GM12878 (cell line): ENCODE measurements at regions not wholly inside any gene's neighbourhood (a gene's known extent, or its start where the extent isn't known, plus 50 kb on each side); places are given as distances from the start of the nearest gene placed in this dataset.

Experiments
- ATAC-seq: fragments of 200-7000 bp; cut with Tn5 transposase; 3 replicates; pipeline ENCODE4 v1.9.1; 2020; ENCODE audit warnings: mild to moderate bottlenecking, moderate library complexity
- BruUV-seq: library from RNA; stranded (reverse); fragments of 400-500 nt; replicated peaks from 2 replicates; lab custom pipeline; 2021; lab: Mats Ljungman, UMichigan
- CTCF ChIA-PET: fragments of 300-600 bp; sonication (Branson Sonifier 250); formaldehyde crosslinking; extraction: SDS; loops from one replicate; lab custom pipeline; 2021; ENCODE audit warnings: inconsistent platforms; lab: Yijun Ruan, JAX
- POLR2A ChIA-PET: fragments of 350-600 bp; formaldehyde crosslinking; extraction: SDS; loops from one replicate; lab custom pipeline; 2021; ENCODE audit warnings: inconsistent platforms; lab: Charles Lee
- RAD21 ChIA-PET: fragments of 300-600 bp; sonication (Branson Sonifier 250); formaldehyde crosslinking; loops from one replicate; lab custom pipeline; 2023; ENCODE audit warnings: antibody characterized with exemption; ENCODE audit not compliant: unreplicated experiment; lab: Charles Lee
- SMC1A ChIA-PET: fragments of 300-600 bp; sonication (Branson Sonifier 250); formaldehyde crosslinking; loops from one replicate; lab custom pipeline; 2023; ENCODE audit not compliant: unreplicated experiment, uncharacterized antibody; lab: Charles Lee
- DNase-seq: peaks from one replicate; pipeline ENCODE4 v3.0.0-alpha.2; 2011; ENCODE audit warnings: low read depth, low spot score
- FAIRE-seq: peaks from 3 replicates; lab custom pipeline; 2011; peaks lifted over from hg19 to GRCh38; lab: Jason Lieb, UNC
- H2AFZ ChIP-seq: 2 replicates; pipeline ENCODE4 v1.6.0; 2011; ENCODE audit warnings: low read depth, low read length, control low read depth; ENCODE audit not compliant: control insufficient read depth
- H3K27ac ChIP-seq: 2 replicates; pipeline ENCODE4 v1.5.1; 2011; ENCODE audit warnings: control low read depth; ENCODE audit not compliant: control insufficient read depth, insufficient read depth
- H3K27me3 ChIP-seq, 2 experiments: replicated peaks in 1 of 2; 2 replicates each; pipeline versions ENCODE4 v1.6.0 to v1.6.1; 2011; ENCODE audit warnings: low read length in 1 of 2; ENCODE audit not compliant: control insufficient read depth in 2 of 2, insufficient read depth in 2 of 2
- H3K36me3 ChIP-seq, 2 experiments: 2 replicates each; pipeline ENCODE4 v1.5.1; 2011; ENCODE audit warnings: low read length in 1 of 2; ENCODE audit not compliant: control insufficient read depth in 2 of 2, insufficient read depth in 2 of 2
- H3K4me1 ChIP-seq: 2 replicates; pipeline ENCODE4 v1.6.1; 2011; ENCODE audit warnings: mild to moderate bottlenecking, low read length, moderate library complexity, mixed read lengths; ENCODE audit not compliant: control insufficient read depth, insufficient read depth
- H3K4me2 ChIP-seq: 2 replicates; pipeline ENCODE4 v1.6.0; 2011; ENCODE audit warnings: control low read depth; ENCODE audit not compliant: control insufficient read depth, insufficient read depth
- H3K4me3 ChIP-seq: fragments of 200-600 bp; sonication (generic); 2 replicates; pipeline ENCODE4 v1.5.1; 2016
- H3K79me2 ChIP-seq: 2 replicates; pipeline ENCODE4 v1.6.0; 2011; ENCODE audit warnings: low read length; ENCODE audit not compliant: control insufficient read depth, insufficient read depth
- H3K9ac ChIP-seq: 2 replicates; pipeline ENCODE4 v1.8.0; 2011; ENCODE audit warnings: low read length, control low read depth, mixed read lengths; ENCODE audit not compliant: control insufficient read depth, insufficient read depth
- H3K9me3 ChIP-seq: replicated peaks from 3 replicates; pipeline ENCODE4 v1.5.1; 2011; ENCODE audit warnings: mild to moderate bottlenecking, low read length; ENCODE audit not compliant: control insufficient read depth, insufficient read depth
- H4K20me1 ChIP-seq: 2 replicates; pipeline ENCODE4 v1.6.0; 2011; ENCODE audit not compliant: control insufficient read depth, insufficient read depth
- CEBPB ChIP-seq, 2 experiments: fragments of 150-350 bp in 1 of 2; IDR thresholded peaks; 2 replicates each; pipeline ENCODE4 v1.6.1; 2012 to 2014; ENCODE audit warnings: low read depth in 2 of 2, low read length in 2 of 2, borderline replicate concordance in 1 of 2, inconsistent platforms in 1 of 2
- HDAC2 ChIP-seq: fragments of 200-600 bp; sonication (generic); IDR thresholded peaks from 2 replicates; pipeline ENCODE4 v1.6.1; 2017
- MLLT1 ChIP-seq: fragments of 450-650 bp; IDR thresholded peaks from 2 replicates; pipeline ENCODE4 v1.6.1; 2016; ENCODE audit warnings: mild to moderate bottlenecking
- NFYA ChIP-seq: IDR thresholded peaks from 2 replicates; pipeline ENCODE4 v1.6.1; 2011; ENCODE audit warnings: low read depth, mild to moderate bottlenecking, low read length, improper control_type of control experiment, borderline replicate concordance
- RFX5 ChIP-seq: IDR thresholded peaks from 2 replicates; pipeline ENCODE4 v1.6.1; 2011; ENCODE audit warnings: low read depth, low read length, improper control_type of control experiment
- SRF ChIP-seq, 2 experiments: IDR thresholded peaks; 2 replicates each; pipeline ENCODE4 v1.6.1; 2011; ENCODE audit warnings: low read depth in 2 of 2, low read length in 2 of 2, mild to moderate bottlenecking in 1 of 2, moderate library complexity in 1 of 2
- ZBTB33 ChIP-seq: fragments of 450-650 bp; IDR thresholded peaks from 2 replicates; pipeline ENCODE4 v1.6.1; 2017; ENCODE audit warnings: mild to moderate bottlenecking
- ZSCAN29 ChIP-seq: fragments of 450-650 bp; IDR thresholded peaks from 2 replicates; pipeline ENCODE4 v1.6.1; 2017; ENCODE audit warnings: mild to moderate bottlenecking, moderate library complexity
- in situ Hi-C: fragments of 300-500 bp; cut with MboI; formaldehyde crosslinking; loops from 9 replicates; pipeline ENCODE4 v1.14.3; 2018; ENCODE audit warnings: mixed read lengths
- intact Hi-C: fragments of 100-400 bp; cut with micrococcal nuclease; formaldehyde crosslinking; loops from one replicate; pipeline ENCODE4 v1.14.2; 2022; ENCODE audit not compliant: unreplicated experiment
- TF ChIP-seq, protein P1 (sequence below): fragments of 450-650 bp; conservative IDR thresholded peaks from 2 replicates; pipeline ENCODE4 v1.6.1; 2017; ENCODE audit warnings: mild to moderate bottlenecking, moderate library complexity
- TF ChIP-seq, protein P2 (sequence below): fragments of 150-350 bp; IDR thresholded peaks from 2 replicates; pipeline ENCODE4 v1.6.1; 2016; ENCODE audit warnings: low read depth, low read length
- TF ChIP-seq, protein P3 (sequence below): IDR thresholded peaks from 2 replicates; pipeline ENCODE4 v1.6.1; 2011; ENCODE audit warnings: borderline replicate concordance, low read depth, mild to moderate bottlenecking, moderate library complexity, mixed read lengths, low read length; ENCODE audit not compliant: insufficient read depth; ENCODE audit errors: extremely low read length

DNA sequence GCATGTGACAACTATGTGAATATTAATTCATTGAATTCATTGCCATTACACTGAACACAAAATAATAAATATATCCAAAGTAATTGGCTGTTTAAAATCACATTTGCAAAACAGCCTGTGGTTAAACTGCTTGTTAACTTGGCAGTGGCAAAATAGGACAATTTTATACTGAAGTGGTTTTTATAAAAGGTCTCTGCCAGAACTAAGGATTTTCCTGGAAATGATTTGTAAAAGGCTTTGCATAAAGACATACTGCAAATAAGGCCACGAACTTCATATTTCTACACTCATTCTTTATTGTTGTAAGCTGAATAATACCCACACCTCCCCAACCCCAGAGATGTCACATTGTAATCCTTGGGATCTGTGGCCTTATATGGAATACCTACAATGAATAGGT, 370.3 kb upstream of the RGMB start (continued):
- TF ChIP-seq, protein P1, sequence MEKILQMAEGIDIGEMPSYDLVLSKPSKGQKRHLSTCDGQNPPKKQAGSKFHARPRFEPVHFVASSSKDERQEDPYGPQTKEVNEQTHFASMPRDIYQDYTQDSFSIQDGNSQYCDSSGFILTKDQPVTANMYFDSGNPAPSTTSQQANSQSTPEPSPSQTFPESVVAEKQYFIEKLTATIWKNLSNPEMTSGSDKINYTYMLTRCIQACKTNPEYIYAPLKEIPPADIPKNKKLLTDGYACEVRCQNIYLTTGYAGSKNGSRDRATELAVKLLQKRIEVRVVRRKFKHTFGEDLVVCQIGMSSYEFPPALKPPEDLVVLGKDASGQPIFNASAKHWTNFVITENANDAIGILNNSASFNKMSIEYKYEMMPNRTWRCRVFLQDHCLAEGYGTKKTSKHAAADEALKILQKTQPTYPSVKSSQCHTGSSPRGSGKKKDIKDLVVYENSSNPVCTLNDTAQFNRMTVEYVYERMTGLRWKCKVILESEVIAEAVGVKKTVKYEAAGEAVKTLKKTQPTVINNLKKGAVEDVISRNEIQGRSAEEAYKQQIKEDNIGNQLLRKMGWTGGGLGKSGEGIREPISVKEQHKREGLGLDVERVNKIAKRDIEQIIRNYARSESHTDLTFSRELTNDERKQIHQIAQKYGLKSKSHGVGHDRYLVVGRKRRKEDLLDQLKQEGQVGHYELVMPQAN = no peak

- Histone ChIP-seq H3K36me3 (no peaks in the 10 kb centered on the region), H3K27me3 (no peaks in the 10 kb centered on the region), H3K27ac (no peak overlapping the region), H3K9ac (no peak overlapping the region), H2AFZ (no peak overlapping the region), H3K4me2 (no peak overlapping the region), H3K9me3 (no peaks in the 10 kb centered on the region), H4K20me1 (no peaks in the 10 kb centered on the region), H3K79me2 (no peaks in the 10 kb centered on the region), H3K4me1 (no peaks in the 10 kb centered on the region), H3K4me3 (no peak overlapping the region)
- FAIRE-seq (no peak), DNase-seq (no peak), ATAC-seq (no peak)
- ChIA-PET POLR2A (no interaction called here), SMC1A (interaction anchor here (0.7 kb wide), 1 partner anchor 200 kb away, joined by 3 read pairs; no protein-coding TSS in a partner anchor), CTCF (interaction anchor here (1.0 to 2.1 kb wide), 2 partner anchors 13 to 646 kb away, joined by 3 to 6 read pairs; no protein-coding TSS in a partner anchor), RAD21 (no interaction called here)
- BruUV-seq = no TSS peak
- intact Hi-C loops (no loop called here), in situ Hi-C loops (no loop called here)
- TF ChIP-seq HDAC2 (no peak), SRF (IDR thresholded peaks at IDR 0.05; ENCODE audit: low read depth in 2 of 2, low read length in 2 of 2) (no peak), RFX5 (no peak), ZBTB33 (no peak), MLLT1 (no peak), CEBPB (IDR thresholded peaks at IDR 0.05; ENCODE audit: borderline replicate concordance in 1 of 2, low read depth in 2 of 2, low read length in 2 of 2) (no peak), ZSCAN29 (no peak), NFYA (no peak)
- TF ChIP-seq, protein P2, sequence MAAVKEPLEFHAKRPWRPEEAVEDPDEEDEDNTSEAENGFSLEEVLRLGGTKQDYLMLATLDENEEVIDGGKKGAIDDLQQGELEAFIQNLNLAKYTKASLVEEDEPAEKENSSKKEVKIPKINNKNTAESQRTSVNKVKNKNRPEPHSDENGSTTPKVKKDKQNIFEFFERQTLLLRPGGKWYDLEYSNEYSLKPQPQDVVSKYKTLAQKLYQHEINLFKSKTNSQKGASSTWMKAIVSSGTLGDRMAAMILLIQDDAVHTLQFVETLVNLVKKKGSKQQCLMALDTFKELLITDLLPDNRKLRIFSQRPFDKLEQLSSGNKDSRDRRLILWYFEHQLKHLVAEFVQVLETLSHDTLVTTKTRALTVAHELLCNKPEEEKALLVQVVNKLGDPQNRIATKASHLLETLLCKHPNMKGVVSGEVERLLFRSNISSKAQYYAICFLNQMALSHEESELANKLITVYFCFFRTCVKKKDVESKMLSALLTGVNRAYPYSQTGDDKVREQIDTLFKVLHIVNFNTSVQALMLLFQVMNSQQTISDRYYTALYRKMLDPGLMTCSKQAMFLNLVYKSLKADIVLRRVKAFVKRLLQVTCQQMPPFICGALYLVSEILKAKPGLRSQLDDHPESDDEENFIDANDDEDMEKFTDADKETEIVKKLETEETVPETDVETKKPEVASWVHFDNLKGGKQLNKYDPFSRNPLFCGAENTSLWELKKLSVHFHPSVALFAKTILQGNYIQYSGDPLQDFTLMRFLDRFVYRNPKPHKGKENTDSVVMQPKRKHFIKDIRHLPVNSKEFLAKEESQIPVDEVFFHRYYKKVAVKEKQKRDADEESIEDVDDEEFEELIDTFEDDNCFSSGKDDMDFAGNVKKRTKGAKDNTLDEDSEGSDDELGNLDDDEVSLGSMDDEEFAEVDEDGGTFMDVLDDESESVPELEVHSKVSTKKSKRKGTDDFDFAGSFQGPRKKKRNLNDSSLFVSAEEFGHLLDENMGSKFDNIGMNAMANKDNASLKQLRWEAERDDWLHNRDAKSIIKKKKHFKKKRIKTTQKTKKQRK = no peak
- TF ChIP-seq, protein P3, sequence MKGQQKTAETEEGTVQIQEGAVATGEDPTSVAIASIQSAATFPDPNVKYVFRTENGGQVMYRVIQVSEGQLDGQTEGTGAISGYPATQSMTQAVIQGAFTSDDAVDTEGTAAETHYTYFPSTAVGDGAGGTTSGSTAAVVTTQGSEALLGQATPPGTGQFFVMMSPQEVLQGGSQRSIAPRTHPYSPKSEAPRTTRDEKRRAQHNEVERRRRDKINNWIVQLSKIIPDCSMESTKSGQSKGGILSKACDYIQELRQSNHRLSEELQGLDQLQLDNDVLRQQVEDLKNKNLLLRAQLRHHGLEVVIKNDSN = no peak
These were observed 358.5 kb upstream of the RGMB start for GRCh38 chr5:98414938-98415337.
